Muscle layer of colon (tissue), 2 donors: ENCODE measurements at regions not wholly inside any gene's neighbourhood (a gene's known extent, or its start where the extent isn't known, plus 50 kb on each side); places are given as distances from the start of the nearest gene placed in this dataset.
"Not testable (repeated sequence)": the region's sequence is repeated elsewhere in the genome, so short reads cannot be mapped to it uniquely, and the experiment has no call there.

ENCODE experiments used
- H3K27ac ChIP-seq: one replicate; pipeline ENCODE4 v1.7.0; 2013; ENCODE audit warnings: low read depth, mild to moderate bottlenecking, low read length, moderate library complexity
- H3K27me3 ChIP-seq, 2 donors: one replicate each; pipeline ENCODE4 v1.7.0; 2013; ENCODE audit warnings: low read length in 2 of 2, mild to moderate bottlenecking in 2 of 2; ENCODE audit not compliant: insufficient read depth in 2 of 2, control insufficient read depth in 1 of 2
- H3K36me3 ChIP-seq: one replicate; pipeline ENCODE4 v1.7.0; 2013; ENCODE audit warnings: mild to moderate bottlenecking, low read length; ENCODE audit not compliant: insufficient read depth
- H3K4me1 ChIP-seq: one replicate; pipeline ENCODE4 v1.7.0; 2013; ENCODE audit warnings: mild to moderate bottlenecking, low read length; ENCODE audit not compliant: insufficient read depth
- H3K4me3 ChIP-seq, 2 donors: one replicate each; pipeline ENCODE4 v1.7.0; 2013; ENCODE audit warnings: low read length in 2 of 2, low read depth in 1 of 2, mild to moderate bottlenecking in 1 of 2, moderate library complexity in 1 of 2
- H3K9ac ChIP-seq: one replicate; pipeline ENCODE4 v1.7.0; 2013; ENCODE audit warnings: low read length
- H3K9me3 ChIP-seq: one replicate; pipeline ENCODE4 v1.7.0; 2013; ENCODE audit warnings: mild to moderate bottlenecking, low read length
- donor health status: abdominal sarcoma.
- donor health status: Adenocarcinoma of cecum.

- H3K9ac ChIP-seq, result no peak overlapping the region
- no peaks in the 10 kb centered on the region for H3K36me3 ChIP-seq
- H3K27me3 ChIP-seq, result no peaks in the 10 kb centered on the region
- H3K27ac ChIP-seq, result no peak overlapping the region
- H3K4me3 ChIP-seq, result no peak overlapping the region
- H3K9me3 ChIP-seq, result no peaks in the 10 kb centered on the region
- H3K4me1 ChIP-seq, result no peaks in the 10 kb centered on the region
Observed at GRCh38 chr6:74222768-74223333, 526.8 kb downstream of the CD109 start.

- H3K4me3 ChIP-seq, result no peak overlapping the region
- H3K27me3 ChIP-seq, result no peaks in the 10 kb centered on the region
- no peaks in the 10 kb centered on the region for H3K4me1 ChIP-seq
- no peak overlapping the region for H3K9ac ChIP-seq
- no peaks in the 10 kb centered on the region for H3K9me3 ChIP-seq
- H3K36me3 ChIP-seq, result no peaks in the 10 kb centered on the region
- H3K27ac ChIP-seq, result no peak overlapping the region
Observed at GRCh38 chr6:74213995-74214394, 518.0 kb downstream of the CD109 start.

DNA sequence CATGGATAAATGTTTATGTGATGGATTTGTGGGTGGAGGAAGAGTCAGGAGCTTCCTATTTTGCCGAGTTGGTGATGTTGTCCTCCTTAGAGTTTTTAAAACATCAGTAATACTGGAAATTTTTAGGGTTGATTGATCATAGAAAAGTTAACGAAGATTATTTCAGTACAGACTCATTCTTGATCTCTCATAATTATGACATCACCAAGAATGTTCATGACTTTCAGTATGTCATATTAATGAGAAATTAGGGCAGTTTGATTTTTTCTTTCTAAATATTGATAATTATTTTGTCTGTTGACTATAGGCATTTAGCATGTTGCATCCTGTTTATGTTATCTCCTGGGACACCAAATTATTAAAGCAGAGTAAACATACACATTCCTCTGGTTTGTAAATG is 512.2 kb downstream of the CD109 start:
- Histone ChIP-seq H3K27me3 (no peaks in the 10 kb centered on the region), H3K36me3 (no peaks in the 10 kb centered on the region), H3K9me3 (no peaks in the 10 kb centered on the region), H3K4me1 (no peaks in the 10 kb centered on the region), H3K4me3 (no peak overlapping the region), H3K9ac (no peak overlapping the region), H3K27ac (no peak overlapping the region)

GRCh38 chr6:74199215-74199915 is 503.4 kb downstream of the CD109 start:
- Histone ChIP-seq H3K27me3 (no peaks in the 10 kb centered on the region), H3K9ac (no peak overlapping the region), H3K4me3 (no peak overlapping the region), H3K9me3 (no peaks in the 10 kb centered on the region), H3K27ac (no peak overlapping the region), H3K36me3 (no peaks in the 10 kb centered on the region), H3K4me1 (no peaks in the 10 kb centered on the region)

- H3K27me3 ChIP-seq, result no peaks in the 10 kb centered on the region
- H3K4me1 ChIP-seq, result no peaks in the 10 kb centered on the region
- no peak overlapping the region for H3K27ac ChIP-seq
- no peak overlapping the region for H3K4me3 ChIP-seq
- H3K36me3 ChIP-seq, result no peaks in the 10 kb centered on the region
- no peak overlapping the region for H3K9ac ChIP-seq
- H3K9me3 ChIP-seq, result no peaks in the 10 kb centered on the region
Observed at GRCh38 chr6:74197310-74197709, 501.3 kb downstream of the CD109 start.

DNA sequence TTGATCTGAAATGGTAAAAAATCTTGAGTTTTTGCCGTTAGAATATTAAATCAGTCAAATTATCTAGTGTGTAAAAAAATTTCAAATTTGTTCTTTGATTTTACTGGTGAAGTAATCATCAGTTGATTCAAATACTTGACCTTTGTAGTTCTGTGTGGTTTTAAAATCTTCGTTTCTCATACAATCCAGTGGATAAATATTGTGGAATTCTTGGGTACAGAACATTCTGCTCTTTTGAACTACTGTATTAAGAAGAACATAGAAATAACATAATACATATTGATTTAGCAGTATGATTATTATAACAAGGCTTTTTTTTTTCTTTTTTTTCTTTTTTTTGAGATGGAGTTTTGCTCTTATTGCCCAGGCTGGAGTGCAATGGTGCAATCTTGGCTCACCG is 491.8 kb downstream of the CD109 start:
- no peak overlapping the region for H3K27ac ChIP-seq

DNA sequence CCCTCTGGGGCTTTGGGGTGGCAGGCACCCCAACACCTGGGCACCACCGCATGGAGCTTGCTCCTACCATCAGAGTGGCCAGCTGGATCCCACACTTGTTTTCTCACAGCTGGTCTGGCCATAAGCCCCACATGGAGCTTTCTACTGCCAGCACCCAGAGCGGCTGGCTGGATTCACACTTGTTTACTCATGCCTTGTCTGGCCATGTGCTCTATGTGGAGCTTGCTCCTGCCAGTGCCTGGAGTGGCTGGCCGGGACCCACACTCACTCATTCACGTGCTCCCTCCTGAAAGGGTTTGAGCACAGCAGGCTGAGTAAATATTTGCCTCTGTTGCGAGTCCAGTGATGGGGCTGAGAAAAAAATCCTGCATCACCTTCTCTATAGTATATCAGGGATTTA is 487.0 kb downstream of the CD109 start:
- no peak overlapping the region for H3K4me3 ChIP-seq
- no peaks in the 10 kb centered on the region for H3K27me3 ChIP-seq
- no peak overlapping the region for H3K27ac ChIP-seq
- H3K4me1 ChIP-seq, result no peaks in the 10 kb centered on the region
- no peaks in the 10 kb centered on the region for H3K9me3 ChIP-seq
- no peak overlapping the region for H3K9ac ChIP-seq
- no peaks in the 10 kb centered on the region for H3K36me3 ChIP-seq

More for the DNA sequence above, 491.8 kb downstream of the CD109 start:
- Histone ChIP-seq H3K9ac (no peak overlapping the region), H3K27me3 (no peaks in the 10 kb centered on the region), H3K9me3 (no peaks in the 10 kb centered on the region), H3K36me3 (no peaks in the 10 kb centered on the region), H3K4me3 (no peak overlapping the region), H3K4me1 (no peaks in the 10 kb centered on the region)

- H3K4me1 ChIP-seq, result no peaks in the 10 kb centered on the region
- no peaks in the 10 kb centered on the region for H3K9me3 ChIP-seq
- H3K9ac ChIP-seq, result no peak overlapping the region
- no peaks in the 10 kb centered on the region for H3K27me3 ChIP-seq
- H3K27ac ChIP-seq, result no peak overlapping the region
- H3K36me3 ChIP-seq, result no peaks in the 10 kb centered on the region
- no peak overlapping the region for H3K4me3 ChIP-seq
Observed at GRCh38 chr6:74181471-74181870, 485.5 kb downstream of the CD109 start.

GRCh38 chr6:74177506-74177905 is 481.5 kb downstream of the CD109 start:
- Histone ChIP-seq H3K9ac (no peak overlapping the region), H3K9me3 (no peaks in the 10 kb centered on the region), H3K36me3 (no peaks in the 10 kb centered on the region), H3K4me1 (no peaks in the 10 kb centered on the region), H3K27me3 (no peaks in the 10 kb centered on the region), H3K4me3 (no peak overlapping the region), H3K27ac (no peak overlapping the region)

- not testable (repeated sequence) for H3K9me3 ChIP-seq, H3K27ac ChIP-seq, H3K36me3 ChIP-seq, H3K9ac ChIP-seq, H3K4me3 ChIP-seq, H3K27me3 ChIP-seq
- peaks cover 14% of the 10 kb centered on the region for H3K4me1 ChIP-seq
Observed at GRCh38 chr6:74170550-74170949, 474.5 kb downstream of the CD109 start.

GRCh38 chr6:74170118-74170517 is 474.1 kb downstream of the CD109 start:
- no peak overlapping the region for H3K4me3 ChIP-seq
- H3K9ac ChIP-seq, result no peak overlapping the region
- H3K27me3 ChIP-seq, result no peaks in the 10 kb centered on the region
- peaks cover 14% of the 10 kb centered on the region for H3K4me1 ChIP-seq
- H3K36me3 ChIP-seq, result no peaks in the 10 kb centered on the region
- no peaks in the 10 kb centered on the region for H3K9me3 ChIP-seq
- no peak overlapping the region for H3K27ac ChIP-seq

- Histone ChIP-seq H3K36me3 (no peaks in the 10 kb centered on the region), H3K4me1 (peaks cover 14% of the 10 kb centered on the region), H3K9ac (no peak overlapping the region), H3K27me3 (no peaks in the 10 kb centered on the region), H3K9me3 (no peaks in the 10 kb centered on the region), H3K4me3 (peak overlapping the region in 1 of 2 donors; percentile 7), H3K27ac (no peak overlapping the region)
Observed at GRCh38 chr6:74167976-74168375, 472.0 kb downstream of the CD109 start.
